ENCODE measurements at regions not wholly inside any gene's neighbourhood (a gene's known extent, or its start where the extent isn't known, plus 50 kb on each side); places are given as distances from the start of the nearest gene placed in this dataset.

DNA sequence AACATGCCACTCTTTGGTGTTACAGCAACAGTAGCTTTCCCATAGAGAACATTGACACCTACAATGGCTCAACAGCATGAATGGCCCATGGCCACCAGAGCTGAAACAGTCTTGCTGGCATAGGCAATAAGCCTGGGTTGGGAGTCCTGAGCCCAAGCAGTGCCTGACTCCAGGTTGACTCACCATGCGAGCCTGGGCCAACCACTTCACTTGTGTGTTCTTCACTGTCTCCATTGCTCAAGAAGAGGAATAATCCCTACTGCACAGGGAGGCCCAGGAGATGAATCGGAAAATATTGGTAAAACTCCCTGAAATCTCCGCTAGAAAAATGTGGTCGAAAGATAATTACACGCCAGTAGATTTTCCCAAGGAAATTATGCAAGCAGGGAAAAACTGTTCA is 89.2 kb upstream of the INHBA start:
- TF ChIP-seq, protein P1, sequence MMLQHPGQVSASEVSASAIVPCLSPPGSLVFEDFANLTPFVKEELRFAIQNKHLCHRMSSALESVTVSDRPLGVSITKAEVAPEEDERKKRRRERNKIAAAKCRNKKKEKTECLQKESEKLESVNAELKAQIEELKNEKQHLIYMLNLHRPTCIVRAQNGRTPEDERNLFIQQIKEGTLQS (IDR thresholded peaks at IDR 0.05) = no peak
- TF ChIP-seq, protein P2, sequence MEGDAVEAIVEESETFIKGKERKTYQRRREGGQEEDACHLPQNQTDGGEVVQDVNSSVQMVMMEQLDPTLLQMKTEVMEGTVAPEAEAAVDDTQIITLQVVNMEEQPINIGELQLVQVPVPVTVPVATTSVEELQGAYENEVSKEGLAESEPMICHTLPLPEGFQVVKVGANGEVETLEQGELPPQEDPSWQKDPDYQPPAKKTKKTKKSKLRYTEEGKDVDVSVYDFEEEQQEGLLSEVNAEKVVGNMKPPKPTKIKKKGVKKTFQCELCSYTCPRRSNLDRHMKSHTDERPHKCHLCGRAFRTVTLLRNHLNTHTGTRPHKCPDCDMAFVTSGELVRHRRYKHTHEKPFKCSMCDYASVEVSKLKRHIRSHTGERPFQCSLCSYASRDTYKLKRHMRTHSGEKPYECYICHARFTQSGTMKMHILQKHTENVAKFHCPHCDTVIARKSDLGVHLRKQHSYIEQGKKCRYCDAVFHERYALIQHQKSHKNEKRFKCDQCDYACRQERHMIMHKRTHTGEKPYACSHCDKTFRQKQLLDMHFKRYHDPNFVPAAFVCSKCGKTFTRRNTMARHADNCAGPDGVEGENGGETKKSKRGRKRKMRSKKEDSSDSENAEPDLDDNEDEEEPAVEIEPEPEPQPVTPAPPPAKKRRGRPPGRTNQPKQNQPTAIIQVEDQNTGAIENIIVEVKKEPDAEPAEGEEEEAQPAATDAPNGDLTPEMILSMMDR (IDR thresholded peaks at IDR 0.05 in 2 of 3, conservative IDR thresholded peaks at IDR 0.05 in 1 of 3; ENCODE audit: borderline replicate concordance in 1 of 3, insufficient read depth in 1 of 3, low read depth in 2 of 3, low read length in 2 of 3) = no peak
- TF ChIP-seq SIN3A (IDR thresholded peaks at IDR 0.05; ENCODE audit: low read depth) (no peak), FOSL1 (IDR thresholded peaks at IDR 0.05; ENCODE audit: low read depth) (no peak), EGR1 (IDR thresholded peaks at IDR 0.05; ENCODE audit: low read depth) (no peak), ZFX (IDR thresholded peaks at IDR 0.05) (no peak), POLR2A (IDR thresholded peaks at IDR 0.05; ENCODE audit: borderline replicate concordance, extremely low read depth, insufficient read depth, insufficient read length) (no peak), EZH2 (IDR thresholded peaks at IDR 0.05) (no peak), EZH2phosphoT487 (IDR thresholded peaks at IDR 0.05; ENCODE audit: borderline replicate concordance) (no peak)
- TF ChIP-seq, protein P3, sequence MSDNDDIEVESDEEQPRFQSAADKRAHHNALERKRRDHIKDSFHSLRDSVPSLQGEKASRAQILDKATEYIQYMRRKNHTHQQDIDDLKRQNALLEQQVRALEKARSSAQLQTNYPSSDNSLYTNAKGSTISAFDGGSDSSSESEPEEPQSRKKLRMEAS (IDR thresholded peaks at IDR 0.05) = no peak
